Adrenal gland (tissue), 5 donors: ENCODE measurements at regions not wholly inside any gene's neighbourhood (a gene's known extent, or its start where the extent isn't known, plus 50 kb on each side); places are given as distances from the start of the nearest gene placed in this dataset.

ENCODE experiments used
- POLR2A ChIP-seq, 2 donors: fragments of 450-650 bp; IDR thresholded peaks; one replicate each; pipeline ENCODE4 v1.6.1; 2017; ENCODE audit warnings: antibody characterized with exemption in 2 of 2, mild to moderate bottlenecking in 2 of 2, moderate library complexity in 1 of 2
- TF ChIP-seq, protein P1 (sequence below), 6 experiments: fragments of 450-650 bp in 4 of 6; fragments of 200-600 bp in 2 of 6; sonication (generic) in 1 of 6; IDR thresholded peaks; 1 replicate in 5 of 6; 2 replicates in 1 of 6; pipeline versions ENCODE4 v1.5.1 to v1.8.0; 2016 to 2021; ENCODE audit warnings: antibody characterized with exemption in 6 of 6, mild to moderate bottlenecking in 2 of 6, moderate library complexity in 1 of 6
- donor health status: DM: no; HTN: no; CAD: no.

DNA sequence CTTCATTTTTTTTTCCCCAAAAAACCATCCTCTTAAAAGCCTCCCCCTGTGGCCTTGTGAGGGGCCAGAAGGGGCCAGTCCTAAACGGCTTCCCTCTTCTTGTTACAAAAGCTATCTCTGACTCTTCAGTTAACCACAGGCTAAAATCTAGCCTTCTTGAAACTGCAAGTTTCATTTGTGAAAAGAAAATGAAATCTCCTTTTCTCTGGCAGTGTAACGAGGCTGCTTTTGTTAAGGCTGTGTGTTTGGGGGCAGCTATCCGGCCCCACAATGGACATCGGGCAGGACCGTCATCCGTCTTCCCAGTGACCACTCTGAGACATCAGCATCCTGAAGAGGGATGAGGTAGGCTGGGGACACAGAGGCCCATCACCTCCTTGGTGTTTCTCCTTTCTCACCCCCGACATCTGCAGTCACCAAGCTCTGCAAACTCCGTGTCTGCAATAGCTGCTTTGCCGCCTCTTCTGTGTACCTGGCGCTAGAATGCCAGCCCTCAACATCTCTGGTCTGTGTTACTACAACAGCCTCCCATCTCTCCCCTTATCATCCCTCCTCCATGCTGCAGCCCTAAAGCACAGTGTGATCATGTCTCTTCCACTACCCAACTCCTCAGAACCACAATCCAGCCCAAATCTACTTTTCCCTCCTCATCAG, 94.0 kb downstream of the RCN1 start:
- TF ChIP-seq, protein P1, sequence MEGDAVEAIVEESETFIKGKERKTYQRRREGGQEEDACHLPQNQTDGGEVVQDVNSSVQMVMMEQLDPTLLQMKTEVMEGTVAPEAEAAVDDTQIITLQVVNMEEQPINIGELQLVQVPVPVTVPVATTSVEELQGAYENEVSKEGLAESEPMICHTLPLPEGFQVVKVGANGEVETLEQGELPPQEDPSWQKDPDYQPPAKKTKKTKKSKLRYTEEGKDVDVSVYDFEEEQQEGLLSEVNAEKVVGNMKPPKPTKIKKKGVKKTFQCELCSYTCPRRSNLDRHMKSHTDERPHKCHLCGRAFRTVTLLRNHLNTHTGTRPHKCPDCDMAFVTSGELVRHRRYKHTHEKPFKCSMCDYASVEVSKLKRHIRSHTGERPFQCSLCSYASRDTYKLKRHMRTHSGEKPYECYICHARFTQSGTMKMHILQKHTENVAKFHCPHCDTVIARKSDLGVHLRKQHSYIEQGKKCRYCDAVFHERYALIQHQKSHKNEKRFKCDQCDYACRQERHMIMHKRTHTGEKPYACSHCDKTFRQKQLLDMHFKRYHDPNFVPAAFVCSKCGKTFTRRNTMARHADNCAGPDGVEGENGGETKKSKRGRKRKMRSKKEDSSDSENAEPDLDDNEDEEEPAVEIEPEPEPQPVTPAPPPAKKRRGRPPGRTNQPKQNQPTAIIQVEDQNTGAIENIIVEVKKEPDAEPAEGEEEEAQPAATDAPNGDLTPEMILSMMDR (IDR thresholded peaks at IDR 0.05), result no peak
- TF ChIP-seq POLR2A (IDR thresholded peaks at IDR 0.05), result no peak
